H1 (cell line): ENCODE measurements at regions not wholly inside any gene's neighbourhood (a gene's known extent, or its start where the extent isn't known, plus 50 kb on each side); places are given as distances from the start of the nearest gene placed in this dataset.

Source experiments
- CTCF ChIA-PET: fragments of 300-600 bp; sonication (Branson Sonifier 250); formaldehyde crosslinking; loops from one replicate; lab custom pipeline; 2021; ENCODE audit not compliant: partially characterized antibody; lab: Charles Lee
- POLR2A ChIA-PET: fragments of 300-600 bp; sonication (Branson Sonifier 250); formaldehyde crosslinking; loops from one replicate; lab custom pipeline; 2021; ENCODE audit warnings: inconsistent platforms; ENCODE audit not compliant: partially characterized antibody; lab: Charles Lee
- DNase-seq, 2 experiments: peaks; one replicate each; pipeline versions ENCODE4 v3.0.0 to v3.0.0-alpha.2; 2010 to 2022; ENCODE audit warnings: low spot score in 2 of 2, low read depth in 1 of 2, mixed read lengths in 1 of 2
- FAIRE-seq: peaks from 2 replicates; lab custom pipeline; 2011; peaks lifted over from hg19 to GRCh38; lab: Jason Lieb, UNC
- H2AFZ ChIP-seq: 2 replicates; pipeline ENCODE4 v1.8.1; 2012; ENCODE audit warnings: low read length, inconsistent platforms
- H2AK5ac ChIP-seq: 2 replicates; pipeline ENCODE4 v1.6.1; 2013; ENCODE audit warnings: low read depth, low read length
- H2BK120ac ChIP-seq: replicated peaks from 2 replicates; pipeline ENCODE3; 2013; ENCODE audit warnings: low read depth, low read length, inconsistent platforms
- H2BK12ac ChIP-seq: 2 replicates; pipeline ENCODE4 v1.6.1; 2013; ENCODE audit warnings: low read depth, low read length
- H2BK15ac ChIP-seq: 2 replicates; pipeline ENCODE4 v1.6.1; 2013; ENCODE audit warnings: low read length
- H2BK20ac ChIP-seq: 2 replicates; pipeline ENCODE4 v1.6.1; 2013; ENCODE audit warnings: low read length
- H2BK5ac ChIP-seq: 2 replicates; pipeline ENCODE4 v1.6.1; 2013; ENCODE audit warnings: low read depth, low read length
- H3K14ac ChIP-seq: 2 replicates; pipeline ENCODE4 v1.6.1; 2013; ENCODE audit warnings: inconsistent platforms; ENCODE audit not compliant: insufficient read length
- H3K18ac ChIP-seq: 2 replicates; pipeline ENCODE4 v1.6.1; 2013; ENCODE audit warnings: low read length; ENCODE audit errors: extremely low read depth
- H3K23ac ChIP-seq: 2 replicates; pipeline ENCODE4 v1.6.1; 2013; ENCODE audit warnings: inconsistent platforms; ENCODE audit not compliant: insufficient read length
- H3K23me2 ChIP-seq: 2 replicates; pipeline ENCODE4 v1.6.1; 2013; ENCODE audit warnings: low read depth, low read length
- H3K27ac ChIP-seq: 2 replicates; pipeline ENCODE4 v1.6.1; 2011; ENCODE audit warnings: low read depth, low read length, inconsistent platforms
- H3K27me3 ChIP-seq, 4 experiments: replicated peaks in 1 of 4; 1 replicate in 1 of 4; 2 replicates in 3 of 4; pipeline versions ENCODE4 v1.6.1 to v1.8.1; 2011 to 2013; ENCODE audit warnings: low read length in 3 of 4, mild to moderate bottlenecking in 3 of 4, inconsistent platforms in 2 of 4, mixed read lengths in 2 of 4, moderate library complexity in 1 of 4; ENCODE audit not compliant: control insufficient read depth in 3 of 4, insufficient read depth in 3 of 4; ENCODE audit errors: extremely low read depth in 1 of 4
- H3K36me3 ChIP-seq, 4 experiments: 2 replicates each; pipeline versions ENCODE4 v1.6.1 to v1.8.1; 2011 to 2013; ENCODE audit warnings: mild to moderate bottlenecking in 4 of 4, low read length in 3 of 4, moderate library complexity in 2 of 4, control low read depth in 1 of 4, inconsistent platforms in 1 of 4; ENCODE audit not compliant: insufficient read depth in 4 of 4, control insufficient read depth in 2 of 4
- H3K4ac ChIP-seq: replicated peaks from 2 replicates; pipeline ENCODE3; 2013; ENCODE audit warnings: low read length, low read depth, mixed read lengths, inconsistent platforms; ENCODE audit not compliant: insufficient read length
- H3K4me1 ChIP-seq, 4 experiments: replicated peaks in 1 of 4; 1 replicate in 1 of 4; 2 replicates in 3 of 4; pipeline versions ENCODE4 v1.6.1 to v1.8.1; 2011 to 2013; ENCODE audit warnings: low read length in 3 of 4, inconsistent platforms in 2 of 4, mixed read lengths in 1 of 4; ENCODE audit not compliant: insufficient read depth in 4 of 4, control insufficient read depth in 3 of 4
- H3K4me2 ChIP-seq, 2 experiments: 2 replicates each; pipeline versions ENCODE4 v1.6.1 to v1.8.1; 2011 to 2013; ENCODE audit warnings: low read depth in 2 of 2, low read length in 2 of 2, control low read depth in 1 of 2, inconsistent platforms in 1 of 2, mild to moderate bottlenecking in 1 of 2; ENCODE audit not compliant: insufficient read depth in 1 of 2
- H3K4me3 ChIP-seq, 4 experiments: fragments of 200-600, 300-600 bp in 1 of 4; sonication (generic), shearing (Covaris generic), sonication (Bioruptor Twin) in 1 of 4; 2 replicates each; pipeline versions ENCODE4 v1.5.1 to v1.8.1; 2011 to 2016; ENCODE audit warnings: low read length in 4 of 4, low read depth in 3 of 4, control low read depth in 2 of 4, inconsistent platforms in 2 of 4, mild to moderate bottlenecking in 2 of 4, mixed read lengths in 1 of 4, moderate library complexity in 1 of 4; ENCODE audit not compliant: insufficient read depth in 2 of 4; ENCODE audit errors: extremely low read depth in 1 of 4
- H3K56ac ChIP-seq: replicated peaks from 2 replicates; pipeline ENCODE3; 2013; ENCODE audit warnings: low read depth, mild to moderate bottlenecking, mixed read lengths, low read length, inconsistent platforms; ENCODE audit not compliant: insufficient read length
- H3K79me1 ChIP-seq: 2 replicates; pipeline ENCODE4 v1.6.1; 2013; ENCODE audit warnings: low read depth, low read length, control low read depth
- H3K79me2 ChIP-seq, 2 experiments: 2 replicates each; pipeline versions ENCODE4 v1.6.1 to v1.8.1; 2012 to 2013; ENCODE audit warnings: low read length in 2 of 2, mild to moderate bottlenecking in 2 of 2, inconsistent platforms in 1 of 2; ENCODE audit not compliant: insufficient read depth in 2 of 2, control insufficient read depth in 1 of 2
- H3K9ac ChIP-seq, 4 experiments: replicated peaks in 1 of 4; 1 replicate in 1 of 4; 2 replicates in 3 of 4; pipeline versions ENCODE4 v1.6.1 to v1.8.1; 2011 to 2013; ENCODE audit warnings: low read depth in 3 of 4, low read length in 3 of 4, control low read depth in 2 of 4, mild to moderate bottlenecking in 2 of 4, moderate library complexity in 2 of 4, inconsistent platforms in 1 of 4; ENCODE audit errors: extremely low read depth in 1 of 4
- H3K9me3 ChIP-seq, 2 experiments: 2 replicates each; pipeline versions ENCODE4 v1.6.1 to v1.8.1; 2012 to 2013; ENCODE audit warnings: mild to moderate bottlenecking in 2 of 2, moderate library complexity in 2 of 2, control low read depth in 1 of 2, inconsistent platforms in 1 of 2, low read depth in 1 of 2, low read length in 1 of 2, mixed read lengths in 1 of 2; ENCODE audit not compliant: insufficient read depth in 2 of 2
- H4K20me1 ChIP-seq, 2 experiments: replicated peaks in 1 of 2; 2 replicates each; pipeline versions ENCODE3 to v1.8.1; 2011 to 2013; ENCODE audit warnings: inconsistent platforms in 2 of 2, low read length in 2 of 2, mild to moderate bottlenecking in 1 of 2; ENCODE audit not compliant: insufficient read depth in 2 of 2, control insufficient read depth in 1 of 2
- H4K5ac ChIP-seq: 2 replicates; pipeline ENCODE4 v1.6.1; 2013; ENCODE audit warnings: low read length, low read depth, mixed read lengths, inconsistent platforms; ENCODE audit not compliant: insufficient read length
- H4K8ac ChIP-seq: 2 replicates; pipeline ENCODE4 v1.8.0; 2013; ENCODE audit warnings: mild to moderate bottlenecking, moderate library complexity, low read length, inconsistent platforms; ENCODE audit not compliant: insufficient read depth; ENCODE audit errors: extremely low read depth
- H4K91ac ChIP-seq: replicated peaks from 2 replicates; pipeline ENCODE3; 2013; ENCODE audit warnings: low read length, mixed read lengths, inconsistent platforms; ENCODE audit not compliant: insufficient read length
- JUN ChIP-seq: IDR thresholded peaks from 2 replicates; pipeline ENCODE4 v1.6.1; 2011; ENCODE audit warnings: low read depth, mild to moderate bottlenecking, improper control_type of control experiment, low read length
- JUND ChIP-seq: IDR thresholded peaks from 2 replicates; pipeline ENCODE4 v1.6.1; 2011; ENCODE audit warnings: mild to moderate bottlenecking, improper control_type of control experiment, low read length
- RAD21 ChIP-seq, 2 experiments: IDR thresholded peaks in 1 of 2; conservative IDR thresholded peaks in 1 of 2; 2 replicates each; pipeline ENCODE4 v1.6.1; 2011; ENCODE audit warnings: low read depth in 2 of 2, low read length in 2 of 2, improper control_type of control experiment in 1 of 2, inconsistent platforms in 1 of 2, mild to moderate bottlenecking in 1 of 2, moderate library complexity in 1 of 2
- SP4 ChIP-seq: IDR thresholded peaks from 2 replicates; pipeline ENCODE4 v1.6.1; 2012; ENCODE audit warnings: low read length, inconsistent platforms
- TAF1 ChIP-seq: IDR thresholded peaks from 2 replicates; pipeline ENCODE4 v1.6.1; 2011; ENCODE audit warnings: mild to moderate bottlenecking, low read depth, low read length
- TBP ChIP-seq: IDR thresholded peaks from 2 replicates; pipeline ENCODE4 v1.6.1; 2011; ENCODE audit warnings: low read depth, low read length, improper control_type of control experiment
- TCF12 ChIP-seq: IDR thresholded peaks from 2 replicates; pipeline ENCODE4 v1.6.1; 2011; ENCODE audit warnings: low read depth, mild to moderate bottlenecking, low read length
- YY1 ChIP-seq: IDR thresholded peaks from 2 replicates; pipeline ENCODE4 v1.6.1; 2011; ENCODE audit warnings: low read depth, mild to moderate bottlenecking, low read length
- WGBS, 2 experiments: shearing (Covaris generic) in 1 of 2; methylation state at CpG; one replicate each; pipeline versions ENCODE4 v1.1.6 to v1.1.7; 2013 to 2015; ENCODE audit warnings: low lambda C conversion rate in 2 of 2, mixed read lengths in 2 of 2, inconsistent platforms in 1 of 2, low coverage in 1 of 2, missing lambda C conversion rate in 1 of 2; ENCODE audit not compliant: insufficient replicate concordance in 2 of 2, insufficient coverage in 1 of 2, insufficient read length in 1 of 2; ENCODE audit errors: extremely low coverage in 1 of 2, missing lambda C conversion rate in 1 of 2; 5-methylcytosine and 5-hydroxymethylcytosine counted together
- TF ChIP-seq, protein P1 (sequence below), 3 experiments: IDR thresholded peaks; 1 replicate in 2 of 3; 2 replicates in 1 of 3; pipeline versions ENCODE4 v1.5.1 to v1.6.1; 2011; ENCODE audit warnings: low read length in 3 of 3, mild to moderate bottlenecking in 3 of 3, inconsistent platforms in 2 of 3, low read depth in 1 of 3, moderate library complexity in 1 of 3; ENCODE audit not compliant: insufficient read depth in 1 of 3; ENCODE audit errors: control extremely low read depth in 1 of 3

DNA sequence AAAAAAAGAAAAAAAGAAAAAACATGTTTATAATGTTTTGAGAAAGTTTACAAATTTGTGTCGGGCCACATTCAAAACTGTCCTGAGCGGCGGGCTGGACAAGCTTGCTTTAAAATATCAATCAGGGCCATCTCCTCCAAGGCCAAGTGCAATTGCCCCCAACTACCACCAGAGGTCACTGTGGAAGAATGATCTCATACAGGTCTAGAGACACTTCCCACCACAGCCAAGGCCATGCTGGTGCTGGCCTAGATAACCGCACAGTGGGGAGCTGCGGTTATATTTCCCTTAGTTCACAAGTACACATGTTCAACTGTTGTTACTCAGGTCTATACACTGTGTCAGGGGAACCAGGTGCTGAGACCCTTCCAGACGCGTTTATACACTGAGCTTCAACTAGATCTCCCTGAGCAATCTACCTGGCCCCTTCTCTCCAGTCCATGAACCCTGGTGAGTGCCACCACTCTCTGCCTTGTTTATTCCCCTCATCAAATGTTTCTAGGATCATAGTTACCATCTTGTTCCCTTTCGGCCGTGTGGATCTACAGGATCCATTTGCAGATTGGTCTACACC is 83.8 kb upstream of the CCL2 start:
- peak; percentile 93 for FAIRE-seq
- Histone ChIP-seq H2AK5ac (no peak overlapping the region), H4K5ac (no peak overlapping the region), H4K20me1 (no peaks in the 10 kb centered on the region), H2BK120ac (no peak overlapping the region), H3K23me2 (no peaks in the 10 kb centered on the region), H2BK15ac (no peak overlapping the region), H3K9me3 (peaks cover 5 to 9% of the 10 kb centered on the region in 2 experiments; a peak in 2 of 4 replicates), H2BK5ac (no peak overlapping the region), H4K91ac (no peak overlapping the region), H3K36me3 (no peaks in the 10 kb centered on the region), H3K4me2 (no peak overlapping the region), H3K4ac (no peak overlapping the region), H3K27me3 (no peaks in the 10 kb centered on the region), H3K27ac (no peak overlapping the region), H2BK20ac (no peak overlapping the region), H4K8ac (no peak overlapping the region), H3K14ac (no peak overlapping the region), H3K9ac (no peak overlapping the region), H3K23ac (no peak overlapping the region), H3K79me1 (no peaks in the 10 kb centered on the region), H3K79me2 (no peaks in the 10 kb centered on the region), H3K4me3 (no peak overlapping the region), H3K4me1 (no peaks in the 10 kb centered on the region), H3K56ac (no peak overlapping the region), H2BK12ac (no peak overlapping the region), H2AFZ (no peak overlapping the region), H3K18ac (no peak overlapping the region)
- peak in 1 of 2 experiments; percentile 82 for DNase-seq
- POLR2A ChIA-PET: interaction anchor here (0.6 to 2.2 kb wide), 3 partner anchors 14 to 34 kb away, joined by 3 to 10 read pairs (median 3); no protein-coding TSS in a partner anchor
- CTCF ChIA-PET: interaction anchor here (0.6 to 4.9 kb wide), 51 partner anchors 9 to 1505 kb away, joined by 3 to 58 read pairs (median 4); partner anchors contain the start of gene CCL1
- WGBS, 2 experiments: 76% methylated on average over 9 of the region's 9 CpGs; no CpG with 5 or more reads in 1 of the 2 experiments
- TF ChIP-seq YY1: peak; percentile 34; the same call in 1 of the 2 replicates
- peak; percentile 88 for TF ChIP-seq JUND
- no peak for TF ChIP-seq SP4
- TF ChIP-seq RAD21 (IDR thresholded peaks at IDR 0.05 in 1 of 2, conservative IDR thresholded peaks at IDR 0.05 in 1 of 2; ENCODE audit: low read depth in 2 of 2, low read length in 2 of 2): peak; percentile 49 to 69
- TF ChIP-seq TBP: no peak
- TF ChIP-seq TAF1: no peak
- no peak for TF ChIP-seq TCF12
- TF ChIP-seq JUN: 0 out of 2 replicates have a peak, but pooled peaks have one; percentile 44
- TF ChIP-seq, protein P1, sequence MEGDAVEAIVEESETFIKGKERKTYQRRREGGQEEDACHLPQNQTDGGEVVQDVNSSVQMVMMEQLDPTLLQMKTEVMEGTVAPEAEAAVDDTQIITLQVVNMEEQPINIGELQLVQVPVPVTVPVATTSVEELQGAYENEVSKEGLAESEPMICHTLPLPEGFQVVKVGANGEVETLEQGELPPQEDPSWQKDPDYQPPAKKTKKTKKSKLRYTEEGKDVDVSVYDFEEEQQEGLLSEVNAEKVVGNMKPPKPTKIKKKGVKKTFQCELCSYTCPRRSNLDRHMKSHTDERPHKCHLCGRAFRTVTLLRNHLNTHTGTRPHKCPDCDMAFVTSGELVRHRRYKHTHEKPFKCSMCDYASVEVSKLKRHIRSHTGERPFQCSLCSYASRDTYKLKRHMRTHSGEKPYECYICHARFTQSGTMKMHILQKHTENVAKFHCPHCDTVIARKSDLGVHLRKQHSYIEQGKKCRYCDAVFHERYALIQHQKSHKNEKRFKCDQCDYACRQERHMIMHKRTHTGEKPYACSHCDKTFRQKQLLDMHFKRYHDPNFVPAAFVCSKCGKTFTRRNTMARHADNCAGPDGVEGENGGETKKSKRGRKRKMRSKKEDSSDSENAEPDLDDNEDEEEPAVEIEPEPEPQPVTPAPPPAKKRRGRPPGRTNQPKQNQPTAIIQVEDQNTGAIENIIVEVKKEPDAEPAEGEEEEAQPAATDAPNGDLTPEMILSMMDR (IDR thresholded peaks at IDR 0.05; ENCODE audit: control extremely low read depth in 1 of 3, insufficient read depth in 1 of 3, low read depth in 1 of 3, low read length in 3 of 3): peak; percentile 69 to 90 (median 80)
